Activated CD4-positive, alpha-beta T cell treated with anti-CD3 and anti-CD28 coated beads for 1 hour (primary cell): ENCODE measurements at regions not wholly inside any gene's neighbourhood (a gene's known extent, or its start where the extent isn't known, plus 50 kb on each side); places are given as distances from the start of the nearest gene placed in this dataset.
"Not testable (repeated sequence)": the region's sequence is repeated elsewhere in the genome, so short reads cannot be mapped to it uniquely, and the experiment has no call there.

ENCODE experiments used
- DNase-seq: peaks from one replicate; pipeline ENCODE4 v3.0.0-alpha.2; 2020

DNA sequence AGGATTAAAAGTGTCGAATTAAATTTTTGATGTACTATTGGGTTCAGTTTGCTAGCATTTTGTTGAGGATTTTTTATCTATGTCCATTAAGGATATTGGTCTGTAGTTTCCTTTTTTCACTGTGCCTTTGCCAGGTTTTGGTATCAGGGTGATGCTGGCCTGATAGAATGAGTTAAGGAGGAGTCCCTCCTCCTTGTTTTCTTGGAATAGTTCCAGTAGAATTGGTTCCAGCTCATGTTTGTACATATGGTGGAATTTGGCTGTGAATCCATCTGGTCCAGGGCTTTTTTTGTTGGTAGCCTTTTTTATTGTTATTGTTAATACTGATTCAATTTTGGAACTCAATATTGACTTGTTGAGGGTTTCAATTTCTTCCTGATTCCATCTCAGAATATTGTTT, 141.8 kb downstream of the SIM1 start:
- DNase-seq, result no peak

DNA sequence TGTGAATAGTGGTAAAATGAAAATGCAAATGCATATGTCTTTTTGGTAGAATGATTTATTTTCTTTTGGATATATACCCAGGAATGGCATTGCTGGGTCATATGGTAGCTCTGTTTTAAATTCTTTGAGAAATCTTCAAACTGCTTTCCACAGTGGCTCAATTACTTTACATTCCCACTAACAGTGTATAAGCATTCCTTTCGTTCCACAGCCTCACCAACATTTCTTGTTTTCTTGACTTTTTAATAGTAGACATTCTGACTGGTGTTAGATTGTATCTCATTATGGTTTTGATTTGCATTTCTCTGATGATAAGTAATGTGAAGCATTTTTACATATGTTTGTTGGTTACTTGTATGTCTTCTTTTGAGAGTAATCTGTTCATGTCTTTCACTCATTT, 144.0 kb downstream of the SIM1 start:
- no peak for DNase-seq

DNA sequence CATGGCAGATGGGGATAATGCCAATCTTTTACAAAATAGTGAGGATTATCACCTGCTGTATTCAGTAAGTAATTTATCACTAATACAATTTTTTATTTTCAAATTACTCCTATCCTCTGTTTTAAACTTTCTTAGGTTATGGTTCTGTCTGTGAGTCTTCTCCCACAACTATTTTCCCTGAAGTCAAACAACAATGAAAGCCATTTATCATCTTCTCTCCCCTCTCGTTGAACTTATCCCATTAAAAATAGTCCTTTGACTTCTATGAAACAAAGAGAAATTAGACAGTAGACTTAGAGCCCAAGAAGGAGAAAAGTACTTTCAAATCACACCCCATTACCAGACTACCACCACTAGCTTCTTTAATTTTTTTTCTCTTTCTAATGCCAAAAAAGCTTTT, 147.7 kb downstream of the SIM1 start:
- no peak for DNase-seq

- no peak for DNase-seq
These were observed 150.5 kb downstream of the SIM1 start for GRCh38 chr6:100314186-100314585.

DNA sequence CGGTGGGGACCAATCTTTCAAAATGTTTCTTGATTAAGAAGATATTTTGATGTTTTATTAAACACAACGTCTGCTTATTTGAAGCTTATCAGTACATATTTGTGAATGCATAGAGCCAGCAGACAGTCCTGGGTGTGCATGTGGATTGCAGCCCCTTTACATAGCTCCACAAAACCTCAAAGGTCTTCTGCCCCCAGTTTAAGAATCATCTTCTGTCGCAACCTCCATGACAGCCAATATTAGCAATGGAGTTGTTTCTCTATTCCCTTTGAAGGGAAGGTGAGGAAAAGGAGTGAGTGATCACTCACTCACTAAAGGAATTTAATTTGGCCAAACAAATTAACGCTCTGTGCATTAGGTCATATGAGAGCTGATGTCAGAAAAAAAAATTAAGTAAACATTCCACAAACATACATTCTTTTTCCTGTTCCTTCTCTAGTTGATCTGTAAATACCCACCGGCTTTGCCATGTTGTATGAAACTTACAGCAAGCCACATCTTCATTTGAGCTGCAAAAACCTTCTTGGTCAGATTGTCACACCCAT, 152.9 kb downstream of the SIM1 start:
- DNase-seq, result no peak

GRCh38 chr6:100309174-100309573, 155.5 kb downstream of the SIM1 start:
- DNase-seq, result no peak

DNA sequence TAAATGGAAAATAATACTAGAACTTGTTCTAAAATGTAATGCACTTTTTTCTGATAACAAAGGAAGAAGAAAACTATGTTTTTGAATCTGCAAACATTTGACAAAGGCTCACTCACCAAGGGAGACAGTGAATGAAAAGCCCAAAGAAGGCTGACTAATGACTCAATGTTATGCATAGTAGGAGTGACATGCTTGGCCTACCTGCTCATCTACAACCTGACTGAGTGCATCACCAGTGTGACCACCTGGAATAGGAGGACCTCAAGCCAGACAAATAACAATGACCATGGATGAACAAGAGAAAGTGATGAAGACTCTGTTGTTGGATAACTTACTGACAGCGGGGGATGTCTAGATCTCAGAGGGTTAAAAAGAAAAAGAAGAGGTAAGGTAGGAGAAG, 157.2 kb downstream of the SIM1 start:
- no peak for DNase-seq

GRCh38 chr6:100305209-100305869, 159.4 kb downstream of the SIM1 start:
- no peak for DNase-seq

DNA sequence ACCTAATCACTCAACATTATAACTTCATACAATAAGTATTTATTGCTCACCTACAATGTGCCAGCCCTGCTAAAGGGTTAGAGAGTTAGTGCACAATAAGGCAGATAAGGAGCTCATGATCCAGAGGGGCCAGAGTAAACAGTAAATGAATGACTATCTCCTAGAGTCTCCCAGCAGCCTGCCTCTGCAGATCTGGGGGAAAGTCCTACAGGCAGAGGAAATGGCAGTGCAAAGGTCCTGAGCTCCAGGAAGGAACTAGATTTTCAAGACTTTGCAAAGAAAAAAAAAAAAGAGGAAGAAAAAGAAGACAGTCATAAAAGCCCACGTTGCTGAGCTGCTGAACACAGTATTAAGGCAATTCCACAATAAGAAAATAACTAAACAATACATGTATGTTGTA, 160.1 kb downstream of the SIM1 start:
- DNase-seq, result no peak

DNA sequence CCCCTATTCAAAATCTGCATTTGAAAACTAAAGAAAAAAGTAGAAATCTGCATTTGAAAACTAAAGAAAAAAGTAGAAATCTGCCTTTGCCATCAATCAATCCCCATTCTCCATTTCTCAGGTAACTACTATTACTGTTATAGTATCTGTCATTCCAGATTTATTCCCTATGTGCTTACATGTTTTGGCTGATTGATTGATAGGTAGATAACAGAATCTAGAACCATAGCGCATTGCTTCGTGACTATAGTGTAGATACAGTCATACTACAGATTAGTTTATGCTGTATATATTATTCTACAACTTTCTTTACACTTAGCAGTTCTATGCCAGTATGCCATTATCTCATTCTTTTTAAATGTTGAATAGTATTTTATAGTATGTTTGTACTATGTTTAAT, 163.0 kb downstream of the SIM1 start:
- DNase-seq, result no peak

DNA sequence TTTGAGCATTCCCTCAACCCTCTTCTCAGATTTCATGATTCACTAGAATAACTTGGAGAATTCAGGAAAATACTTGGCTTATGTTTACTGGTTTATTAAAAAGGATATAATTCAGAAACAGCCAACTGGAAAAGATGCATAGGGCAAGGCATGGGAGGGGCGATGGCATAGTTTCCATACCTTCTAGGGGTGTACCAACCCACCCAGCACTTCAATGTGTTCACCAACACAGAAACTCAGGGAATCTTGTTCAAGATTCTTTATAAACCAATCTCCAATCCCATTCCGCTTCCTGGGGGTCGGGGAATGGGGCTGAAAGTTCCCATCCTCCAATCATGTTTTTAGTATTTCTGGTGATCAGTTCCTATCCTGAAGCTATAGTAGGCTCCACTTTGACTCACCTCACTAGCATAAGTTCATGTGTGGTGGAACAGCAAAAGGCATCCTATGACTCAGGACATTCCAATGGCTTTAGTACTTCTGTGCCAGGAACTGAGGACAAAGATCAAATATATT, 164.4 kb downstream of the SIM1 start:
- DNase-seq, result no peak

- no peak for DNase-seq
These were observed 167.7 kb downstream of the SIM1 start for GRCh38 chr6:100296810-100297544.

GRCh38 chr6:100295172-100295571, 169.5 kb downstream of the SIM1 start:
- not testable (repeated sequence) for DNase-seq

- no peak for DNase-seq
These were observed 175.4 kb downstream of the SIM1 start for GRCh38 chr6:100289285-100289684.

DNA sequence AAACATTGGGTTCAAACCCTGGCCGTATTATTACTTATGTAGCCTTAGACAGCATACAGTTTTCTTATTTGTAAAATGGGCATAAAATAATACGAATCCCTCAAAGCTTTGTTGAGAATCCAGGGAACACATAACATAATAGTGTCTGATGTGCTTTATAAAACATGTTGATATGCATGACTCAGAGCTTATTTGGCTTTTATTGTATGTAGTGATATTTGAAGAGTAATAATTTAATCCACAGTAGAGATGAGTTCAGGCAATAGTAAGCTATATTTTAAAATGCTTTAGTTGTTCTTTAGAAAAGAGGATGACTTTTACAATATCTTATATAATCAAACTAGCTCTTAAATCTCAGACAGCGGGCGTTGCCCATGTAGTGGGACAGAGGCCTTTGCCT, 176.4 kb downstream of the SIM1 start:
- DNase-seq, result no peak

GRCh38 chr6:100283285-100283684, 181.4 kb downstream of the SIM1 start:
- no peak for DNase-seq

GRCh38 chr6:100281471-100281901, 183.2 kb downstream of the SIM1 start:
- no peak for DNase-seq

DNA sequence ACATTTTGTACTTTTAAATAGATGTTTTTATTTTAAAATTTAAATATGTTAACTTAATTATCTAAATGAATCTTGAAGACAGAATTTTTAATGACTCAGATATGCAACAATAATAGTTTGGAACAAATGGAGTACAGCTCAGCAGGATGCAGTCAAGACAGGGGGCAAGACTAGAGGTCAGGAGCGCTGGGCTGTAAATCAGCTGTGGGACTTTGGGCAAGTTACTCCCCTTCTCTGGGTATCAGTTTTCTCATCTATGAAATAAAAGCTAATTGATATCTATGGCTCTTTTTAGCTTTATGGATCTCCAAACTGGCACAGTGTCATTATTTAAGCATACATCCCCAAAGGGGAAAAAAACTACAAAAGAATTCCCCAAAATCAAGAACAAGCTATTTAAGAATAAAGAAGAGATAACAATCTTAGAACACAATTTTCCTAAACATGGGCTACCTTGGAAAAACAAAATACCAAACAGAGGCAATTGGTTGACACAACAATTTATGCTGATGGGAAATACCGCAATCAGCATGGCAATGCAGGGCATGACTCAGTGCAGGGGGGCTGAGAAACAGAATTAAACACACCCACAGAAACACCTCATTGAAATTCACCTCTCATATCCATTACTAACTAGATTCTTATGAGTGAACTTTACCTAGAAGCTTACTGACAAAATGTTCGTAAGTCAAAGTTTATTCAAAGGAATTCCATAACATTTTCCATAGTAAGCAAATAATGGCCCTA, 188.2 kb downstream of the SIM1 start:
- DNase-seq, result no peak

DNA sequence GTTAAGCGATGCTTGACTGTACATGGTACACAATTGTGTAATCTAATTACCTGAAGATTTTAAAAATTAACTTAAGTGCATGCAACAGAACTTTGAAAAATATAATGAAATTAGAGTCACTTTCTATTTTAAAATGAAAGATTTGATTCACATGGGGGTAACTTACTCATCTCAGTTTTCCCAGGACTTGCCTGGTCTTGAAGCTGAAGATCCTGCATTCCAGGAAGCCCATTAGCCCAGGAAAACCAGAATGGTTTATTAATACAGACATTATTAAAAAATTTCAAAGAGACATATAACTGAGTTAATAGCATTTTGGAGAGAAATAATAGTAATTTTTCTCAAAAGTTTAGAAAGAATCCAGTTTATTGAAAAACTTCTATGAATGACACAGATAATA, 190.6 kb downstream of the SIM1 start:
- no peak for DNase-seq

DNA sequence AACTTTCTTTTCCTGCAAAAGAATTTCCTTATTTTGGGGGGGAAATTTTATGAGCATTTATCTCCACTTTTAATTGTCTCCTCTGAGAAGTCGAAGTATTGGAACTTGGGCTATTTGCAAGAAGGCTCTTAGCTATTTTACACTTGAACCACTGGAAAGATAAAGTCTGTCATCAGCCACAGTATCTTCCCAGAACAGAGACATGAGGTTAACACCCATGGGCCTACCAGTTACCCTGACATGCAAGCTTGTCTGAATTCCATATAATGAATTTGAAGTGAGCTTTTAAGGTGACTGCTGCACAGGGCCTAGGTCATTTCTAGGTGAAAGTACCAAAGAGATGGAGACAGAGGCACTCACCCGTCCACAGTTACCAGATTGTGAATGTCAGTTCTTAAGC, 193.1 kb downstream of the SIM1 start:
- no peak for DNase-seq

- no peak for DNase-seq
These were observed 193.5 kb downstream of the SIM1 start for GRCh38 chr6:100271202-100271601.

DNA sequence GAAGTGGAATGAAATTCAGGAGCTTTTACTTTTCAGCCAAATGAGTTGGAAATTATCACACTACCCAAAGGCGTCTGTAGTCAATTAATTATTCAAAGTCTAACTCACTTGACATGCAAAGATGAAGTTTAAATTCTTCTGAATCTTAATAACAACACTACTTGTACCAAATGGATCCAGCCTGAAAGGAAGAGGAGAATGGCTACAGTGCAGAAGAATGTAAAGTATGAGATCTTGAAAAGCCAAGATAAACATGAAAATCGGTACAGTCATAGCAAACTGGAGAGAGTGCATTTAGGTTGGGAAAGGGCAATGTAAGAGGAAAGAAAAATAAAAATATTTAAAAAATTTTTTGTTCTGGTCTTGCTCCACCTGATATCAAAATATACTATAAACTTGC, 195.5 kb downstream of the SIM1 start:
- no peak for DNase-seq

- DNase-seq, result no peak
These were observed 196.4 kb downstream of the SIM1 start for GRCh38 chr6:100268326-100268725.

DNA sequence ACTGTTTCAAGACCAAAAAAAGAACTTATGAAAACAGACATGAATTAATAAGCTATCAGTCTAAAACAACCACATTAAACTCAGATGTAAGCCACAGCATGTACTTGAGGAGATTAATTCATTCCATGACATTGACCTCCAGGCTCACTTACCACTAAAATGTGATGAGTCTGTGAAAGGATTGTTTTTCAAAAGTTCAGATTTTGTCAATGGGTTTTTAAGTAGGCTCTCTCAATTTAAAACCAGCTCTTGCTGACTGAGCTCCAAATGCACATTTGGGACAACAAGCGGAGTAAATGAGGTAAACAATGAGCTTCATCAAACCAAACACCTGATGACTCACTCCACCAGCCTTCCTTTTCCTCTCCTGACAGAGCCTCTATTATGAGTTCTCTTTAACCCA, 197.0 kb downstream of the SIM1 start:
- DNase-seq, result no peak
